ENCODE measurements at regions not wholly inside any gene's neighbourhood (a gene's known extent, or its start where the extent isn't known, plus 50 kb on each side); places are given as distances from the start of the nearest gene placed in this dataset.

DNA sequence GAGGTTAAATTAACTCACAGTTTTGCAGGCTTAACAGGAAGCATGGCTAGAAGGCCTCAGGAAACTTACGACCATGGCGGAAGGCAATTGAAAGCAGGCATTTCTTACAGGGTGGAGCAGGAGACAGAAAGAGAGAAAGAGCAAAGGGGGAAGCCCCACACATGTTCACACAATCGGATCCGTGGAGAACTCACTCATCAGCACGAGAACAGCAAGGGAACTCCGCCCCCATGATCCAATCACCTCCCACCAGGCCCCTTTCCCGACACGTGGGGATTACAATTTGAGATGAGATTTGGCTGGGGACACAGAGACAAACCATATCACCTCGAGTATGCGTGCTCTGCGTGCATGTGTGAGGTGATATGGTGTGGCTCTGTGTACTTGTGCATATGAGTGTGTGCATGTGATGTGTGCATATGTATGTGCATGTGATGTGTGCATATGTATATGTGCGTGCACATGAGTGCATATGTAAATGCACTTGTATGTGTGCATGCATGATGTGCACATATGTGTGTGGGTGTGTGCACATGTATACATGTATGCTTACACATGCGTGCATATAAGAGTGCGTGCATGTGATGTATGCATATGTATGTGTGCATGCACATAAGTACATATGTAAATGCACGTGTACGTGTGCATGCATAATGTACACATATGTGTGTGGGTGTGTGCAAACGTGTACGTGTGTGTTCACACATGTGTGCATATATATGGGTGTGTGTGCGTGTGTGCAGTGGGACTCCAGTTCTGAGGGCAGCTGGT is 108.7 kb upstream of the HDAC4 start:
- no peak for DNase-seq (ENCODE audit: low spot score)

DNA sequence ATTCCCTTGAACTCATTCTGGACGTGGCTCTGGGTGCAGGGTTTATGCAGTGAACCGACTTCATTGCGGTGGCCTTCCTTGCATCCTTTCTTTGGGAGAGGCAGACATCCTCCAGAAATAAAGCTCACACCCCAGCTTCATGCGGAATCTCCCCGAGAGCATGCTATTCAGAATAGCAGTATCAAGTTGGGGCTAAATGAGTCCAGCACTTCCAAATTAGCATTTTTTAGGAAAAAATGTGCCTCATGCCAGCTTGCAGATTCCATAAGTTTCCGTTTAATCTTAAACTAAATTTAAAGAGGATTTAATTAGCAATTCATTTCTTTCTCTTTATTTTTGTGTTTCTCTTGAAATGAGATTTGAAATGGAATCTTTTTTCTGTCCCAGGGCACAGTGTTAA is 107.4 kb upstream of the HDAC4 start:
- DNase-seq (ENCODE audit: low spot score): no peak

DNA sequence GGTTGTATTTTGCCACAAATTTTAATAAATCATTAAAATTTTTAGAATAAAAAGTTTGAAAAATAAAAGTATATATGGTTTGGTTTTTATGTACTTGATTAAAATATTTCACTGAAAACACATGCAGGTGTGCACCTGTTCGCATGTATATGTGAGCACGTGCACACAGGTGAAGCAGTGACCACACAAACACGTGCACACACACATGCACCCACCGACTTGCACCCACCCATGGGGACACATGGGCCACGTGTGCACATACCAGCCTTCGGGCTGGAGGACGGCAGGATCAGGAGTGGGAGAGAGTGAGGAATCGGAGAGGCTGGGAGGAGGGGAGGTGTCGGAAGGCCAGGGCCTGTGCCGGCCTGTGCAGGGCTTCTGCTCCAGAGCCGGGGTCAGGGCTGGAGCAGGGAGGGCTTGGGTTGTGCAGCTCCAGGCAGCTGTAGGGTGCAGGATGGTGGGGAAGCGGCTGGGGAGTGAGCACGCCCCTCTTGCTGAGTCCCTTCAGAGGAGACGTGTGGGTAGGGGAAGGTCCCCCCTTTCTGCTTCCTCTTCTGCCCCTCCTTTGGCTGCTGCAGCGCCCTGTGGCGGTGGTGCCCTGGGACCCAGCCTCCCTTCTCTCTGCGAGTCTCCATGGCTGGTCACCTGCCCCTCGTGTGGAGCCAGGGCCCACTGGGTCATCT is 106.9 kb upstream of the HDAC4 start:
- DNase-seq (ENCODE audit: low spot score): no peak

DNA sequence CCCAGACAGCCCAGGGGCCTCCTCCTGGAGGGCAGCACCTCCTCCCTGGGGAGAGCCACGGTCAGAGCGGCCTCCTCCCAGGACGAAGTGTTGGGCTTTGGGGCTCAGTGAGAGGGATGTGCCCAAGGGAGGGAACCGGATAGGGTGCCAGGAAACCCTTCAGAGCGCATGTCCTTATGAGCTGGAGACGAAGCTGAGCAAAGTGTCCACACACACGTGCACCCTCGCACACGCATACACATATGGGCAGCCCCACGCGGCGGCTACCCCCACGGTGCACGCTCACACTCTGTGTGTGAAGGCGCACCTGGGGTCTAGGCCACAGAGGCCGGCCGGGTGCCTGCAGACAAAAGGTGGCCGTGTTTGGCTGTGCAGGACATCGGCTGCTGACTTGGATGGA is 106.1 kb upstream of the HDAC4 start:
- no peak for DNase-seq (ENCODE audit: low spot score)

DNA sequence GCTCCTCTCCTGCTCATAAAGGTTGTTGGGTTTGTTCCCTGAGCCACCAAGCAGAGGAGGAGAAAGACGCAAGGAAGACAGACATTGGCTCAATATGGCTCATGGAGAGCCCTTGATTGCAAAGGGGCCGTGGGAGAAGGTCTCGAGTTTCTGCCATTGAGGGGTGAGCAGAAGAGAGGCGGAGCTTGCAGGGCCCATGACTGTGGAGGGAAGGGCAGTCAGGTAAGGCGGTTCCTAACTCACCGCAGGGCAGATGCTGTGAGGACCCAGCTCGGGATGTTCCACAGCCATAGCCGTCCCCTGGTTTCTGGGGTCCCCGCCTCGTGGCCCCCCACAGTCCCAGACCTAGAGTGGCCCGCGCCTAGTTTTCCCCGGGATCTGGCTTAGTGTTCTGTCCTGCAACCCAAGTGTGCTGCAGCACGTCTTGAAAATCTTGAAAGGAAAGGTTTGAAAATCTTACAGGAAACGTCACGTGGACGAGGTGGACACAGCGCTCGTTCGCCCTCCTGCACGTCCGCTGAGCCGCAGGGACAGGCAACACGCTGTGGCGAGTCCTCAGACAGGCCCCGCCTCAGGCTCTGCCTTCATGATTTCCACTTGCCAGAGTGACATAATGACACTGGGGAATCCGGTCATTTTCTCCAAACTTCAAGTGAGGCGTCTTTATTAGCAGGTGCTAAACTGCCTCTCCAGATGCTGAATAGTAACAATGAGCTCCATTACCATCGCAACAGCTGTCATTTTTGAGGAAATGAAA is 105.5 kb upstream of the HDAC4 start:
- no peak for DNase-seq (ENCODE audit: low spot score)

DNA sequence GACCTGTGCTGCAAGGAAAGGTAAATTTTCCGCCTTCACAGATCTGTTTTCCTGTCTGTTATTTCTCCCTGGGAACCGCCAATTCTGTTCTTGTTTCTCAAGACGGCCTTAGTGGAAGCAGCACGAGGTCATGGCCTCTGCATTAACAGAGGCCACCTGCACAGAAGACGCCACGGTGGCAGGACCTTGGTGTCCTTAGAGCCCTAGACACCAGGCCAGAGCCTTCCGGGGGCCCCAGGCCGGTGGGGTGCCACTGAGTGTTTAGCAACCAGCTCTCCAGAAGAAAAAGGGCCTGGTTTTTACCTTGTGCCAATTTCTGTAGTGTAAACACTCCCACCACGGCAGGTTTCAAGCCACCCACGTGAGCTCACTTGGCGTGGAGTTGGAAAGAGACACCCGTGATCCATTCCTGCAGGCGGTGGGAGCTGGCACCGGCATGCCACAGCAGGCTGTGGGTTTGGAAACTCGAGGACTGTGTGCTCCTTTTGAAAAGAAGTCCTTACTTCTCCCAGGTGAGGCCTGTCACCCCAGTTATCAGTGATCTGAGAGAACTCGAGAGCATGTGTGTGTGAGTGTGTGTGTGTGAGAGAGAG is 103.9 kb upstream of the HDAC4 start:
- no peak for DNase-seq (ENCODE audit: low spot score)

DNA sequence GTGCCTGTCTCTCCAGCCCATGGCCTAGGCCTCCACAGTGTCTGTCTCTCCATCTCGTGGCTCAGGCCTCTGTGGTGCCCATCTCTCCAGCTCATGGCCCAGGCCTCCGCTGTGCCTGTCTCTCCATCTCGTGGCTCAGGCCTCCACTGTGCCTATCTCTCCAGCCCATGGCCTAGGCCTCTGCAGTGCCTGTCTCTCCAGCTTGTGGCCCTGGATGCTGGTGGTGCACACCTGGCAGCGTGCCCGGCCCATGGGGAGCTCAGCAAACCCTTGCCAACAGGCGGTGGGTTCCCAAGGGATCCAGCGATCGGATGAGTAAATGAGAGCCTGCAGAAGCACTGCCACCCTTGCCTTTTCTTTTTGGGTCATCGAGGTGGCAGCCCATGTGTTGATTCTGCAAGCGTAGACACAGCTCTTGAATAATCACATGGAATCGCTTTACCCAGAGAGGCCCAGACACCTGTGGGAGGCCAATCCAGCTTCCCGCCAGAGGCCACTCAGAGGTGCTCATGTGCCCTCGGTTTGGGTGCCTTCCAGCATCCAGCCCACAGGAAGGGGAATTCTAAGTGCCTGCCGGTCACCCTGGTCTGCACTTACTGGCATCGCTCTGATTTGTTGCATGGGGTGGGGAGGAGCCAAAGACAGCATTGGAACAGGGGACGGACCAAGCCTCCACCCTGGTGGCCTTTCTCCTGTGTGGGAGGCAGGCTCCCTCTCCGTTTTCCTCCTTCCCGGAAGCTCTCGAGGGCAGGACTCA is 101.8 kb upstream of the HDAC4 start:
- no peak for DNase-seq (ENCODE audit: low spot score)

DNA sequence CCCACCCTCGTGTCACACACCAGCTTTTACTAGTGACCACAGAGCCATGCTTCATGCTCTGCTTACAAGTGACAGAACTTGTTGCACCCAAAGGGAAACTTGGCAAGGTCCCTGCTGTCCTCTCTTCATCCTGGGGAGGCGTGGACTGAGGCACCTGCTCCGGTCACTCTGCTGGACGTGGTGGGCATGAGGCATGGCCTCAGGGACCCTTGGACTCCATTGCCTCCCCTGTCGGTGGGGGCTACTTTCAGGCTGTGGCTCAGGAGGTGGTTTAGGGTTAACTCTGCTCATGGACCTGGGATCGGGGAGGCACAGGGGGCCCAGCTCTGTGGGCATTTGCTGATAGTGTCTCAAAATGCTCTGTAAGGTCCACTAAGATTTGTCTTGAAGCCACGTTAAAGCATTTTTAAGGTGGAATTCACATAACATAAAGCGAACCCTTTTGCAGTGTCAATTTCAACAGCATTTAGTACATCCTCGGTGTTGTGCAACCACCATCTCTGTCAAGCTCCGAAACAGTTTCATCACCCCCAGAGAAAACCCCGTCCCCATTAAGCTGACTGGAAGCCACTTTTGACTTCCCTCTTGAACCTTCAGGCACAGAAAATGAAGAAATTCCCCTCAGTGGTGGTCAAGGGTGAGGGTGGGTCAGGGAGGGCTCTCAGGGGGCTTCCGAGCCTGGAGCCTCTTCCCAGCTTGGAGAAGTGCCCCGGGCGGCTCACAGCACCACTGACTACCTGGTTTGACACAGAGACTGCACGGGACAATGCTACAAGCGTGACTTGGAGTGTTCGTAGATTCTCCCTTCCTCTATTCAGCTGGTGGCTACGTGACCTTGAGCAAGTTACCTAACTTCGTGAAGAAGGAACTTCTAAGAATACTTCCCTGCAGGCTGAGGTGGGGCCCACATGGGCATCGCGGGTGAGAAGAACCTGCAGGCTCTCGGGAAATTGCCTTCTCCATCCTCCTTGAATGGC is 100.0 kb upstream of the HDAC4 start:
- DNase-seq (ENCODE audit: low spot score): no peak

DNA sequence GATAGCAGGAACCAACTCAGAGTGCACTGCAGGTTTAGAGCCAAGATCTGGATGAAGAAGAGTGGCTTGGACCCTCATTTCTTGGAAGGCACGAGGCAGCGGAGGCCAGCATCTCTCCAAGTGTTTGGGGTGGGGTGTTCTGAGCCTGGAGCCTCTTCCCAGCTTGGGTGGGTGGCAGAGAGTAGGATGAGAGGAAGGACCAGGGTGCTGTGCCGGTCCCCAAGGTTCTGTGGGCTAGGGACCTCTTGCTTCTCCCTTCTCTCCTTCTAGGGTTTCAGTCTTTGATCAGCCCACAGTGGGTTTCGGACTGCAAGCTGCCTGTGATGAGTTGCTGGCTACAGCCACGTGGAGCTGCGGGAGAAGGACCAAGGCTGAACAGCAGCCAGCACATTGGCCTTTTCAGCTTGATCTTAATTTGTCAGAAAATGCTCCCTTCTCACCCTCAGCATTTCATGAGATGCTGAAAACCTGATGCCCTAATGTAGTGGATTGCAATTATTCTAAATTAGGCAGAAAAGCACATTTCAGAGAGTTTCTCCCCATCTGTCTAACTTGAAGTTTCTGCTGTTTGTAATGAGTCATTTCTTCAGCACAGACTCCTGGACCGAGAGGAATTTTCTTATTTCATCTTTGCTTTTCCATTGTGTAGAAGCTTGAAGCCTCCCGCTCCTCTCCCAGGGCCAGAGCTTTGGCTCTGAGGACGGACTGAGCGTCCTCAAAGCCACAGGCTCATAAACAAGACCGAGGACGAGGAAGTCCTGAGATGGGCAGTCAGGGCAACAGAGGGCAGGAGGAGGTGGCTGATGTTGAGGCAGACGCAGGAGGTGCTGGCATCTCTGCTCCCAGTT is 99.1 kb upstream of the HDAC4 start:
- DNase-seq (ENCODE audit: low spot score): no peak

DNA sequence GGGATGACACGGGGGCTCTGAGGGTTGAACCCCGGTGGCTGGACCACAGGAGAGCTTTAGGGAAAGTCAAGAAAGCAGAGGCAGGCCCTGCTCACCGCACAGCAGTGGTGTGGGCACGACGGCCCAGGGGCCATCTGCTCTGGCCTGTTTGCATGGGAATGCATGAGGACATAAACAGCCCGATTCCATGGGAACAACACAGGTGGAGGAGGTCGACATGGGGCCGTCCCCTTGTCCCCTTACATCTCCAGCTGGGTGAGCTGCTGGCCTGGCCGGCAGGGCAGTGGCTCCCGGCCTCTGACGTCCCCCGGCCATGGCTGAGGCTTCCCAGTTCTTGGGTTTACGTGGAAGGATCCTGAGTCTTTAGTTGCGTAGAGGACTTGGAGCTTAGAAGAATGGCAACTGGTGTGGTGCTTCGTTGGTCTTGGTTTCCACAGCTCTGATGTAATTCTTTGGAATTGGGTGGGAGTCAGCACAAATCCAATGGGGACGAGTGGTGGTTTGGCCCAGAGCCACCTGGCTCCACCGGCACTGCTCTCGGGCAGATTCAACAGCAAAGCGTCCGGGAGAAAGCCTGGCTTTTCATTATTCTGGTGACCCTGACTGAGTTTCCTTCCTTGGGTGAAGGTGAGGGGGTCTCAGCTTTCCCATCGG is 98.3 kb upstream of the HDAC4 start:
- no peak for DNase-seq (ENCODE audit: low spot score)

DNA sequence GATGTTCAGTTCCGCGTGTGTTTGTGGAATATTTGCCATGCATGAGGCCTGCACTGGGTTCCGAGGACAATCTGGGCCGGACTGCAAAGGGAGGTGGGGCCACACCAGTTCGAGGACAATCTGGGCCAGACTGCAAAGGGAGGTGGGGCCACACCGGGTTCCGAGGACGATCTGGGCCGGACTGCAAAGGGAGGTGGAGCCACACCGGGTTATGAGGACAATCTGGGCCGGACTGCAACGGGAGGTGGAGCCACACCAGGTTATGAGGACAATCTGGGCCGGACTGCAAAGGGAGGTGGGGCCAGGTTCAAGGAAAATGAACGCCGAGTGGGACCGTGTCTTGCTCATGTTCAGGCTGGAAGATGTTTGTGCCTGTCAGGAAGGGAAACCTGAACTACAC is 97.8 kb upstream of the HDAC4 start:
- DNase-seq (ENCODE audit: low spot score): no peak

DNA sequence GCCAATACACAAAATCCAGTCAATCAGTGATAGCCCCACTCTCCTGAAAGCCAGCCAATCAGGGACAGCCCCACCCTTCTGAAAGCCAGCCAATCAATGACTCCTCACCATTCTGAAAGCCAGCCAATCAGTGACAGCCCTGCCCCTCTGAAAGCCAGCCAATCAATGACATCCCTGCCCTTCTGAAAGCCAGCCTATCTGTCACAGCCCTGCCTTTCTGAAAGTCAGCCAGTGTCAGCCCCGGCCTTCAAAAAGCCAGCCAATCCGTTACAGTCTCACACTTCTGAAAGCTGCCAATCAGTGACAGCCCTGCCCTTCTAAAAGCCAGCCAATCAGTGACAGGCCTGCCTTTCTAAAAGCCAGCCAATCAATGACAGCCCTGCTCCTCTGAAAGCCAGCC is 95.9 kb upstream of the HDAC4 start:
- no peak for DNase-seq (ENCODE audit: low spot score)

DNA sequence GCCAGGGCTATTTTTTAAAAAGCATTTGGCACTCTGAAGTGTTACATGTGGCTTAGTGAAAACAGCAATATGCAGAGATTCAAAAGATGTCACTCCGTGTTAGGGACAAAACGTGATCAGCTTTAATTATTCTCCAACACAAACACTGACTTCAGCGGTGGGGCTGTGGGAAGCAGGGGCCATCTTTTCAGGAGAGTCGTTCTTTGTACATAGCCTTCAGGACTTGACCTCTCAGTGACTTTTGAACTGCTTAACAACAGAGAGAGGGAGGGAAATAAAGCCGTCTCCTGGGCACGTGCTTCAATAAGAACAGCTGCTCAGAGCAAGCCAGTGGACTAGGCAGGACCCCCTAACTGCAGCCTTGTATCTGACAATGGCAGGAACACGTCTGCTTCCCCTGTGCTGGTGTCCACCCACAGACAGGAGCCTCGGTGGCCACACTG is 95.0 kb upstream of the HDAC4 start:
- DNase-seq (ENCODE audit: low spot score): no peak

DNA sequence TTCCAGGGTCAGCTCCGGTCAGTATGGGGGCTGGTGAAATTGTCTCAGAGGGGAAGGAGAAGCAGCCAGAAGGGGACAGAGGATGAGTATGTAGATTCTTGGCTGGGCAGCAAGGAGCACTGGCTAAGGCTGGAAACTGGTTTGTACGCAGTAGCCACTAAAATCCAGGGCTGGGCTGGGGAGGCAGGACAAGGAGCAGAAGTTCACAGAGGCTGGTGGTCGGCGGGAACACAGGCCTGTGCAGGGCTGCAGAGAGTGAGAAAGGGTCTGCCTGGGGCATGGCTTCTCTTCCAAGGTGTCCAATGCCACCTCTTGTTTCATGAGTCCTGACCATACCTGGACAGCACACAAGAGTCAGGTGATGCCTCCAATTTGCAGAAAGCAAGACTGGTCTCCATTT is 94.4 kb upstream of the HDAC4 start:
- DNase-seq (ENCODE audit: low spot score): no peak

DNA sequence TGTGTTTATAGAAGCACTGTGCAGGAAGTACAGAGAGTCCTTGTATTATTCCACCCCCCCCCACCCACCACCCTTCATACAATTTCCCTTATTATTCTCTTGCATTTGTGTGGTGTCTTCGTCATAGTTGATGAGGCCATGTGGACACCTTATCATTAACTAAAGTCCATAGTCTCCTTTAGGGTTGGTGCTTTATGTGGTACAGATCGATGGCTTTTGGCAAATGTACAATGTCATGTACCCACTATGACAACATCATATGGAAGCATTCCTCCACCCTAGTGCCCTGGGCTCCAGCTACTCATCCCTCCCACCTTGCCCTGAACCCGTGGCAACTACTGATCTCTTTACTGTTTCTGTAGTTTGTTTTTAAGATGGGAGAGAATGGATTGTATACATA is 93.8 kb upstream of the HDAC4 start:
- DNase-seq (ENCODE audit: low spot score): no peak

DNA sequence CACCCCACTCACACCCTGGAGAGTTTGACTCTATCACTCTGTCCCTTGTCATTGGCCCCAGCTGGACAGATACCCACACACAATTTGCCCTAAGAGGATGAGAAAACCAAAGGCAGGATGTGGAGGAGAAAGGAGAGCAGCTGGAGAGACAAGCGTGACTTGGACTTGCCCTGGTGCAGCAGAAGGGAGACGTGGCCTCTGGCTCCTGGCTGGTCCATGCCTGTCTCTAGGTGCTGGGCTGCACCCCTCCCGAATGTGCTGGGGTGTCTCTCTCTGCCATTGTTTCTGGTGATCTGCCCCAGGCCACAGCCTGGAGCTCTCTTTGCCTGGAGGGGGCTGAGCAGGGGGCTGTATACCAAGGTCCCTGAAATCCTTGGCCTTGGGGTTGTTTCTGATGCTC is 88.7 kb upstream of the HDAC4 start:
- no peak for DNase-seq (ENCODE audit: low spot score)

DNA sequence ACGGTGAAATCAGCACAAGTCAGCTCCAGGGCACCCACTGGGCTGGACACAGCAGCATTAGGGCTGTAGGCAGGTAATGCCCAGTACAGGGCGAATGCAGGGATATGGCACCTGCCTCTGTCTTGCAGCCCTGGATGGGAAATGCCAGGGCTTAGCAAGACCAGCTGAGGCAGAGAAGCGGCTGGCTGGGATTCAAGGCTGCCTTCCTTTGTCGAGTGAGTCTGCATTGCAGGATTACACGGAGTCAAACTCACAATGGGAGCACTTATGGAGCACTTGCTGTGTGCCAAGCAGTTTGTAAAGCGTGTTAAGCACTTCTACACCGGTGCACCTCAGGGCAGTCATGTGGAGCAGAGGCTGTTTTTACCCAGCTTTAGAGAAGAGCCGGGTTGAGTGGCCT is 87.3 kb upstream of the HDAC4 start:
- DNase-seq (ENCODE audit: low spot score): no peak

DNA sequence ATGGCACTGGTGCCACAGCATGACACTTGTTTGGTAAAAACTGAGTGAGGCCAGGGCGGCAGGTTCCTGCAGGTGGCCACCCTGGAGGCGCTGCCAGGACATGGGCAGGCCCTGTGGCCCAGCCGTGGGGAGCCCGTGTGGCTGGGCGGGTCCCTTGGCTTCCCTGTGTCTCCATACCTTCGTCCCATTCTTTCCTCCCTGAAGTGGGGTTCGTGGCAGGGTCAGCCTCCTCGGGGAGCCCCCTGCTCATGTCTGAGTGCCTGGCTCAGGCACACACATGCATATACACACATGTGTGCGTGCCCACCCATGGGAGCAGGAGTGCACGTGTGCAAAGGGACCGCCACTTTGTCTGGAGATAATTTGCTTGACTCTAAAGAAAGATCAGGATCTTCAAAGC is 86.5 kb upstream of the HDAC4 start:
- DNase-seq (ENCODE audit: low spot score): no peak

DNA sequence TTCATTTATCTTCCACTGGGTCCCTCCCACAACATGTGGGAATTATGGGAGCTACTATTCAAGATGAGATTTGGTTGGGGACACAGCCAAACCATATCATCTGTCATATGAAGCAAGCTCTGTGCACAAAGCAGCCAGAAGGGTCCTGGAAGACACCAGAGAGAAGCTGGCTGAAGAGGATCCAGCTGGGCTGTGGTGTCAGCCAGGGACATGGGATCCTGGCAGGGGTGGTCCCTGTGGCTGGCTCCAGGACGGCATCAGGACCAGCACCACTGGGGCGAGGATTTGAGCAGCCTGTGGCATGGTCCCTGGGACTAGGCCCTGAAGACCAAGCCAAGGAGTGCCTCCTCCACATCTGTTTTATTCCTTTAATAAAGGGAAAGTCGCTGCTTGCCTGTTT is 84.8 kb upstream of the HDAC4 start:
- no peak for DNase-seq (ENCODE audit: low spot score)

Data from HuH-7.5 (cell line).